Endothelial cell of umbilical vein (primary cell): ENCODE measurements at regions not wholly inside any gene's neighbourhood (a gene's known extent, or its start where the extent isn't known, plus 50 kb on each side); places are given as distances from the start of the nearest gene placed in this dataset.

ENCODE experiments used
- BruUV-seq: library from RNA; stranded (reverse); fragments of 400-500 nt; replicated peaks from 2 replicates; lab custom pipeline; 2021; lab: Mats Ljungman, UMichigan
- CTCF ChIA-PET: fragments of 300-600, 350-600 bp; sonication (Branson Sonifier 250); formaldehyde crosslinking; loops from one replicate; lab custom pipeline; 2021; ENCODE audit warnings: antibody characterized with exemption, inconsistent platforms; lab: Charles Lee
- POLR2A ChIA-PET: fragments of 300-600, 350-600 bp; sonication (Branson Sonifier 250); formaldehyde crosslinking; loops from one replicate; lab custom pipeline; 2021; ENCODE audit warnings: antibody characterized with exemption, inconsistent platforms; lab: Charles Lee
- DNase-seq: peaks from one replicate; pipeline ENCODE4 v3.0.0-alpha.2; 2011; ENCODE audit warnings: low read depth, low spot score
- FAIRE-seq: peaks from 2 replicates; lab custom pipeline; 2011; peaks lifted over from hg19 to GRCh38; lab: Jason Lieb, UNC
- H2AFZ ChIP-seq: 2 replicates; pipeline ENCODE4 v1.6.0; 2012; ENCODE audit warnings: low read depth, low read length, control low read depth, inconsistent platforms
- H3K27ac ChIP-seq: 2 replicates; pipeline ENCODE4 v1.5.1; 2011; ENCODE audit warnings: low read depth, mild to moderate bottlenecking, control low read depth, low read length, moderate library complexity; ENCODE audit not compliant: insufficient read depth
- H3K27me3 ChIP-seq, 2 experiments: 2 replicates each; pipeline versions ENCODE4 v1.6.0 to v1.6.1; 2011; ENCODE audit warnings: low read length in 2 of 2, mixed read lengths in 1 of 2; ENCODE audit not compliant: control insufficient read depth in 2 of 2, insufficient read depth in 2 of 2
- H3K36me3 ChIP-seq, 2 experiments: 2 replicates in 1 of 2; 3 replicates in 1 of 2; pipeline ENCODE4 v1.5.1; 2011; ENCODE audit warnings: low read length in 2 of 2, mild to moderate bottlenecking in 1 of 2, moderate library complexity in 1 of 2; ENCODE audit not compliant: control insufficient read depth in 2 of 2, insufficient read depth in 2 of 2; ENCODE audit errors: extremely low read depth in 1 of 2
- H3K4me1 ChIP-seq: 3 replicates; pipeline ENCODE4 v1.5.1; 2011; ENCODE audit warnings: mild to moderate bottlenecking, low read length; ENCODE audit not compliant: control insufficient read depth, insufficient read depth; ENCODE audit errors: extremely low read depth
- H3K4me2 ChIP-seq: 2 replicates; pipeline ENCODE4 v1.6.1; 2011; ENCODE audit warnings: low read length, control low read depth, mixed read lengths; ENCODE audit not compliant: insufficient read depth
- H3K4me3 ChIP-seq, 3 experiments: fragments of 200-600 bp in 1 of 3; sonication (generic), shearing (Covaris generic) in 1 of 3; replicated peaks in 1 of 3; 2 replicates each; pipeline ENCODE4 v1.5.1; 2011 to 2016; ENCODE audit warnings: control low read depth in 3 of 3, low read length in 3 of 3, mild to moderate bottlenecking in 2 of 3, inconsistent platforms in 1 of 3, low read depth in 1 of 3, moderate library complexity in 1 of 3; ENCODE audit not compliant: insufficient read depth in 1 of 3
- H3K79me2 ChIP-seq: 2 replicates; pipeline ENCODE4 v1.6.0; 2012; ENCODE audit warnings: low read length, inconsistent platforms; ENCODE audit not compliant: control insufficient read depth, insufficient read depth
- H3K9ac ChIP-seq: replicated peaks from 2 replicates; pipeline ENCODE3; 2011; ENCODE audit warnings: low read length, control low read depth; ENCODE audit not compliant: insufficient read depth; ENCODE audit errors: extremely low read depth
- H3K9me1 ChIP-seq: replicated peaks from 3 replicates; pipeline ENCODE4 v1.6.0; 2011; ENCODE audit warnings: mild to moderate bottlenecking, low read length; ENCODE audit not compliant: control insufficient read depth, insufficient read depth; ENCODE audit errors: extremely low read depth
- H3K9me3 ChIP-seq: replicated peaks from 2 replicates; pipeline ENCODE4 v1.5.1; 2012; ENCODE audit warnings: low read length, inconsistent platforms; ENCODE audit not compliant: control insufficient read depth, insufficient read depth
- H4K20me1 ChIP-seq: replicated peaks from 2 replicates; pipeline ENCODE3; 2011; ENCODE audit warnings: mild to moderate bottlenecking, low read length; ENCODE audit not compliant: control insufficient read depth, insufficient read depth; ENCODE audit errors: extremely low read depth
- EZH2 ChIP-seq: IDR thresholded peaks from 2 replicates; pipeline ENCODE4 v1.6.1; 2012; ENCODE audit warnings: borderline replicate concordance, low read depth, mild to moderate bottlenecking, moderate library complexity, low read length, inconsistent platforms; ENCODE audit not compliant: severe bottlenecking
- FOS ChIP-seq: IDR thresholded peaks from 2 replicates; pipeline ENCODE4 v1.6.1; 2011; ENCODE audit warnings: mild to moderate bottlenecking, low read length, moderate library complexity, borderline replicate concordance; ENCODE audit not compliant: insufficient read depth
- GATA2 ChIP-seq: IDR thresholded peaks from 2 replicates; pipeline ENCODE4 v1.7.0; 2011; ENCODE audit warnings: low read depth, mild to moderate bottlenecking, moderate library complexity, mixed read lengths, low read length; ENCODE audit not compliant: insufficient read length, insufficient read depth
- JUN ChIP-seq: IDR thresholded peaks from 2 replicates; pipeline ENCODE4 v1.6.1; 2011; ENCODE audit warnings: borderline replicate concordance, low read depth; ENCODE audit not compliant: insufficient read length, insufficient read depth
- MYC ChIP-seq: IDR thresholded peaks from one replicate; pipeline ENCODE4 v1.6.1; 2011; ENCODE audit warnings: mild to moderate bottlenecking, low read depth, low read length
- POLR2A ChIP-seq: IDR thresholded peaks from 2 replicates; pipeline ENCODE4 v1.6.1; 2012; ENCODE audit warnings: low read depth, mild to moderate bottlenecking, control low read depth, low read length
- POLR2AphosphoS5 ChIP-seq: IDR thresholded peaks from 2 replicates; pipeline ENCODE4 v1.6.1; 2012; ENCODE audit warnings: low read depth, mild to moderate bottlenecking, control low read depth, low read length, moderate library complexity; ENCODE audit not compliant: insufficient read depth
- dilution Hi-C: fragments of 300-500 bp; cut with MboI; formaldehyde crosslinking; loops from one replicate; pipeline ENCODE4 v1.15.0; 2019; ENCODE audit warnings: low sequenced_read_pairs; ENCODE audit not compliant: extremely low pct_ligation_motif_present
- intact Hi-C: fragments of 100-400 bp; cut with micrococcal nuclease; formaldehyde crosslinking; loops from one replicate; pipeline ENCODE4 v1.10.0; 2022
- TF ChIP-seq, protein P1 (sequence below), 2 donors: IDR thresholded peaks; 1 replicate in 1 of 2; 2 replicates in 1 of 2; pipeline ENCODE4 v1.5.1; 2011; ENCODE audit warnings: low read length in 2 of 2, mild to moderate bottlenecking in 2 of 2, moderate library complexity in 2 of 2, control low read depth in 1 of 2, inconsistent platforms in 1 of 2, low read depth in 1 of 2; ENCODE audit not compliant: insufficient read depth in 1 of 2; ENCODE audit errors: extremely low read depth in 1 of 2
- TF ChIP-seq, protein P2 (sequence below): IDR thresholded peaks from 2 replicates; pipeline ENCODE4 v1.6.1; 2011; ENCODE audit not compliant: insufficient read depth, insufficient read length

DNA sequence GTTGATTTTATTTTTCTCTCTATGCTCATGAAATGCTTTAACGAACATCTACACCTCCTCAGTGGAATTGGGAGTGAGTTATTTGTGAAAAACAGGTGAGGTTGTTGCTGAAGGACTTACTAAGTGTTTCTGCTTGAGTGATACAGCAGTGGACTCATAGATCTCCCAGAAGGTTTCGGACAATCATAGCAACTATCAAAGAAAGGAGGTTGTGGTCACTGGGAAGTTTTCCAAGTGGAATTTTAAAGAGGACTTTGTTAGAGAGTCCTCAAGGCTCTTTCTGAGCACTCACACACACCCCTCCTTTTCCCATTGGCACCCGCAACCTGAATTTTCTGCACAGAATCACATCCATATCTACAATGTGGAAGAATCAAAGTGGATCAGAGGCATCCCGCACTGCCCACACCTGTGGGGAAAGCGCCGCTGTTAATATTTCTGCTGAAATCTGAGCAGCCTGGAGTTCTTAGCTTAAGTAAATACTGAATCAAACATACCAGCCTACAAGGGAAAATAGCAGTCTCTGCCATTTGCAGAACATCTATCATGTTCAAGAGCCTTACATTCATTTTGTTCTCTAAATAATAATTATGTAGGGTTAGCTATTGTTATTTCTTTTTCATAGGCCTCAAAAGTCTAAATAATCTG, 719.4 kb downstream of the DIAPH3 start:
- TF ChIP-seq, protein P1, sequence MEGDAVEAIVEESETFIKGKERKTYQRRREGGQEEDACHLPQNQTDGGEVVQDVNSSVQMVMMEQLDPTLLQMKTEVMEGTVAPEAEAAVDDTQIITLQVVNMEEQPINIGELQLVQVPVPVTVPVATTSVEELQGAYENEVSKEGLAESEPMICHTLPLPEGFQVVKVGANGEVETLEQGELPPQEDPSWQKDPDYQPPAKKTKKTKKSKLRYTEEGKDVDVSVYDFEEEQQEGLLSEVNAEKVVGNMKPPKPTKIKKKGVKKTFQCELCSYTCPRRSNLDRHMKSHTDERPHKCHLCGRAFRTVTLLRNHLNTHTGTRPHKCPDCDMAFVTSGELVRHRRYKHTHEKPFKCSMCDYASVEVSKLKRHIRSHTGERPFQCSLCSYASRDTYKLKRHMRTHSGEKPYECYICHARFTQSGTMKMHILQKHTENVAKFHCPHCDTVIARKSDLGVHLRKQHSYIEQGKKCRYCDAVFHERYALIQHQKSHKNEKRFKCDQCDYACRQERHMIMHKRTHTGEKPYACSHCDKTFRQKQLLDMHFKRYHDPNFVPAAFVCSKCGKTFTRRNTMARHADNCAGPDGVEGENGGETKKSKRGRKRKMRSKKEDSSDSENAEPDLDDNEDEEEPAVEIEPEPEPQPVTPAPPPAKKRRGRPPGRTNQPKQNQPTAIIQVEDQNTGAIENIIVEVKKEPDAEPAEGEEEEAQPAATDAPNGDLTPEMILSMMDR (IDR thresholded peaks at IDR 0.05; ENCODE audit: extremely low read depth in 1 of 2, insufficient read depth in 1 of 2, low read depth in 1 of 2, low read length in 2 of 2): no peak
- TF ChIP-seq, protein P2, sequence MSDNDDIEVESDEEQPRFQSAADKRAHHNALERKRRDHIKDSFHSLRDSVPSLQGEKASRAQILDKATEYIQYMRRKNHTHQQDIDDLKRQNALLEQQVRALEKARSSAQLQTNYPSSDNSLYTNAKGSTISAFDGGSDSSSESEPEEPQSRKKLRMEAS: no peak
- TF ChIP-seq JUN (no peak), POLR2AphosphoS5 (no peak), FOS (no peak), POLR2A (no peak), MYC (no peak), GATA2 (no peak), EZH2 (no peak)
- Histone ChIP-seq H3K9ac (no peak overlapping the region), H3K79me2 (no peaks in the 10 kb centered on the region), H3K4me2 (no peak overlapping the region), H3K9me3 (no peaks in the 10 kb centered on the region), H3K27ac (no peak overlapping the region), H3K4me1 (peaks cover 23% of the 10 kb centered on the region), H3K9me1 (no peaks in the 10 kb centered on the region), H2AFZ (no peak overlapping the region), H4K20me1 (no peaks in the 10 kb centered on the region), H3K36me3 (no peaks in the 10 kb centered on the region), H3K4me3 (no peak overlapping the region), H3K27me3 (no peaks in the 10 kb centered on the region)
- ChIA-PET POLR2A (no interaction called here), CTCF (no interaction called here)
- DNase-seq: no peak
- intact Hi-C loops: no loop called here
- BruUV-seq: no TSS peak
- FAIRE-seq: no peak
- dilution Hi-C loops: no loop called here
